Caco-2 (cell line): ENCODE measurements at regions not wholly inside any gene's neighbourhood (a gene's known extent, or its start where the extent isn't known, plus 50 kb on each side); places are given as distances from the start of the nearest gene placed in this dataset.

ENCODE experiments used
- BruUV-seq: library from RNA; stranded (reverse); fragments of 400-500 nt; replicated peaks from 2 replicates; lab custom pipeline; 2021; lab: Mats Ljungman, UMichigan
- CTCF ChIA-PET: fragments of 300-600 bp; sonication (Branson Sonifier 250); formaldehyde crosslinking; loops from one replicate; lab custom pipeline; 2022; ENCODE audit warnings: antibody characterized with exemption; lab: Charles Lee
- POLR2A ChIA-PET: fragments of 300-600 bp; sonication (Branson Sonifier 250); formaldehyde crosslinking; loops from one replicate; lab custom pipeline; 2022; ENCODE audit warnings: antibody characterized with exemption; lab: Charles Lee
- DNase-seq, 2 experiments: peaks; one replicate each; pipeline versions ENCODE4 v3.0.0 to v3.0.0-alpha.2; 2020 to 2022
- H3K27me3 ChIP-seq: replicated peaks from 2 replicates; pipeline ENCODE4 v1.6.0; 2011; ENCODE audit warnings: low read length; ENCODE audit not compliant: control insufficient read depth, insufficient read depth
- H3K36me3 ChIP-seq: 2 replicates; pipeline ENCODE4 v1.5.1; 2011; ENCODE audit warnings: low read length; ENCODE audit not compliant: control insufficient read depth, insufficient read depth
- H3K4me1 ChIP-seq: fragments of 250-450 bp; sonication (Bioruptor Pico); 2 replicates; pipeline ENCODE4 v1.5.1; 2020; ENCODE audit warnings: mild to moderate bottlenecking
- H3K4me3 ChIP-seq: 2 replicates; pipeline ENCODE4 v1.5.1; 2011; ENCODE audit warnings: low read depth, mild to moderate bottlenecking, control low read depth, low read length
- H3K9me3 ChIP-seq: fragments of 250-450 bp; sonication (Bioruptor Pico); 2 replicates; pipeline ENCODE4 v1.5.1; 2020; ENCODE audit warnings: mild to moderate bottlenecking, moderate library complexity
- H3K27ac Mint-ChIP-seq: one replicate; pipeline ENCODE4 v1.8.0; 2022; ENCODE audit warnings: mixed read lengths; ENCODE audit not compliant: unreplicated experiment
- H3K27me3 Mint-ChIP-seq: one replicate; pipeline ENCODE4 v1.8.0; 2022; ENCODE audit warnings: mixed read lengths; ENCODE audit not compliant: insufficient read depth, unreplicated experiment
- H3K36me3 Mint-ChIP-seq: one replicate; pipeline ENCODE4 v1.8.0; 2022; ENCODE audit warnings: mild to moderate bottlenecking, mixed read lengths; ENCODE audit not compliant: insufficient read depth, unreplicated experiment
- H3K4me1 Mint-ChIP-seq: one replicate; pipeline ENCODE4 v1.8.0; 2022; ENCODE audit warnings: low read depth, mixed read lengths; ENCODE audit not compliant: unreplicated experiment
- H3K4me3 Mint-ChIP-seq: one replicate; pipeline ENCODE4 v1.8.0; 2022; ENCODE audit warnings: mild to moderate bottlenecking, moderate library complexity, mixed read lengths; ENCODE audit not compliant: unreplicated experiment
- H3K9me3 Mint-ChIP-seq: one replicate; pipeline ENCODE4 v1.8.0; 2022; ENCODE audit warnings: mixed read lengths; ENCODE audit not compliant: unreplicated experiment
- intact Hi-C: fragments of 100-400 bp; cut with micrococcal nuclease; formaldehyde crosslinking; loops from one replicate; pipeline ENCODE4 v1.10.0; 2022; ENCODE audit not compliant: unreplicated experiment
- TF ChIP-seq, protein P1 (sequence below), 2 experiments: fragments of 200-600 bp in 1 of 2; IDR thresholded peaks; 1 replicate in 1 of 2; 2 replicates in 1 of 2; pipeline versions ENCODE4 v1.5.1 to v1.8.0; 2011 to 2022; ENCODE audit warnings: antibody characterized with exemption in 1 of 2, control low read depth in 1 of 2, inconsistent platforms in 1 of 2, low read depth in 1 of 2, low read length in 1 of 2, mild to moderate bottlenecking in 1 of 2, moderate library complexity in 1 of 2; ENCODE audit not compliant: insufficient read depth in 1 of 2, severe bottlenecking in 1 of 2, unreplicated experiment in 1 of 2

GRCh38 chr18:67933271-67933670 lies 416.8 kb upstream of the DSEL start:
- Mint-ChIP-seq H3K27ac (no peak overlapping the region), H3K4me3 (no peak overlapping the region), H3K9me3 (no peaks in the 10 kb centered on the region), H3K36me3 (no peaks in the 10 kb centered on the region), H3K4me1 (no peaks in the 10 kb centered on the region), H3K27me3 (no peaks in the 10 kb centered on the region)
- H3K4me3 ChIP-seq: no peak overlapping the region
- ChIA-PET CTCF (no interaction called here), POLR2A (no interaction called here)
- H3K27me3 ChIP-seq: no peaks in the 10 kb centered on the region
- DNase-seq: no peak
- no peaks in the 10 kb centered on the region for H3K9me3 ChIP-seq
- no peaks in the 10 kb centered on the region for H3K36me3 ChIP-seq
- H3K4me1 ChIP-seq: no peaks in the 10 kb centered on the region
- no TSS peak for BruUV-seq
- TF ChIP-seq, protein P1, sequence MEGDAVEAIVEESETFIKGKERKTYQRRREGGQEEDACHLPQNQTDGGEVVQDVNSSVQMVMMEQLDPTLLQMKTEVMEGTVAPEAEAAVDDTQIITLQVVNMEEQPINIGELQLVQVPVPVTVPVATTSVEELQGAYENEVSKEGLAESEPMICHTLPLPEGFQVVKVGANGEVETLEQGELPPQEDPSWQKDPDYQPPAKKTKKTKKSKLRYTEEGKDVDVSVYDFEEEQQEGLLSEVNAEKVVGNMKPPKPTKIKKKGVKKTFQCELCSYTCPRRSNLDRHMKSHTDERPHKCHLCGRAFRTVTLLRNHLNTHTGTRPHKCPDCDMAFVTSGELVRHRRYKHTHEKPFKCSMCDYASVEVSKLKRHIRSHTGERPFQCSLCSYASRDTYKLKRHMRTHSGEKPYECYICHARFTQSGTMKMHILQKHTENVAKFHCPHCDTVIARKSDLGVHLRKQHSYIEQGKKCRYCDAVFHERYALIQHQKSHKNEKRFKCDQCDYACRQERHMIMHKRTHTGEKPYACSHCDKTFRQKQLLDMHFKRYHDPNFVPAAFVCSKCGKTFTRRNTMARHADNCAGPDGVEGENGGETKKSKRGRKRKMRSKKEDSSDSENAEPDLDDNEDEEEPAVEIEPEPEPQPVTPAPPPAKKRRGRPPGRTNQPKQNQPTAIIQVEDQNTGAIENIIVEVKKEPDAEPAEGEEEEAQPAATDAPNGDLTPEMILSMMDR (IDR thresholded peaks at IDR 0.05; ENCODE audit: insufficient read depth in 1 of 2, low read depth in 1 of 2, low read length in 1 of 2, severe bottlenecking in 1 of 2, unreplicated experiment in 1 of 2): no peak
- intact Hi-C loops: no loop called here

DNA sequence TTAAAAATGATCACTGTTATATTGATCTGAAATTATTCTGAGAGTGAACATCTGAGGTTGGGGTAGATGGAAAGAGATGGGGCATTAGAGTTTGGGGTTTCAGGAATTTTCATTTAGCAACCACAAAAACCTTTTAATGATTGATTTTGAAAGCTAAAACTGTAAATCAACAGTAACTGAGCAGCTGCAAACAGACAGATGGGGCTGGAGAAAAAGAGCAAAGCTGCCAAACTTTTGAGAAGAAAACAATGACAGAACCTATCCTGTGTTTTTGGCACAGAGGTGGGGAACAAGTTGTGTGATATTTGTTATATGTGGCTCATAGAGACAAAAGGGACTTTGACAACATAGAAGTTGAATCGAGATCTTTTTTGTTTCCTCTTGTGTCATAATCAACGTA lies 415.8 kb upstream of the DSEL start:
- Mint-ChIP-seq H3K36me3 (no peaks in the 10 kb centered on the region), H3K4me1 (no peaks in the 10 kb centered on the region), H3K27me3 (no peaks in the 10 kb centered on the region), H3K9me3 (no peaks in the 10 kb centered on the region), H3K4me3 (no peak overlapping the region), H3K27ac (no peak overlapping the region)
- no peaks in the 10 kb centered on the region for H3K9me3 ChIP-seq
- TF ChIP-seq, protein P1 (IDR thresholded peaks at IDR 0.05; ENCODE audit: insufficient read depth in 1 of 2, low read depth in 1 of 2, low read length in 1 of 2, severe bottlenecking in 1 of 2, unreplicated experiment in 1 of 2): no peak
- H3K27me3 ChIP-seq: no peaks in the 10 kb centered on the region
- BruUV-seq: no TSS peak
- DNase-seq: no peak
- H3K36me3 ChIP-seq: no peaks in the 10 kb centered on the region
- ChIA-PET POLR2A (no interaction called here), CTCF (no interaction called here)
- H3K4me1 ChIP-seq: no peaks in the 10 kb centered on the region
- H3K4me3 ChIP-seq: no peak overlapping the region
- intact Hi-C loops: no loop called here

- CTCF ChIA-PET: no interaction called here
- DNase-seq: no peak
- no peaks in the 10 kb centered on the region for H3K27me3 Mint-ChIP-seq
- no peak overlapping the region for H3K27ac Mint-ChIP-seq
- Histone ChIP-seq H3K36me3 (no peaks in the 10 kb centered on the region), H3K9me3 (no peaks in the 10 kb centered on the region), H3K4me1 (no peaks in the 10 kb centered on the region), H3K4me3 (no peak overlapping the region), H3K27me3 (no peaks in the 10 kb centered on the region)
- no peak overlapping the region for H3K4me3 Mint-ChIP-seq
- POLR2A ChIA-PET: no interaction called here
- TF ChIP-seq, protein P1 (IDR thresholded peaks at IDR 0.05; ENCODE audit: insufficient read depth in 1 of 2, low read depth in 1 of 2, low read length in 1 of 2, severe bottlenecking in 1 of 2, unreplicated experiment in 1 of 2): no peak
- intact Hi-C loops: no loop called here
- H3K4me1 Mint-ChIP-seq: no peaks in the 10 kb centered on the region
- H3K9me3 Mint-ChIP-seq: no peaks in the 10 kb centered on the region
- no peaks in the 10 kb centered on the region for H3K36me3 Mint-ChIP-seq
- BruUV-seq: no TSS peak
Measured at GRCh38 chr18:67926929-67927864, 410.7 kb upstream of the DSEL start.
